ENCODE measurements at regions not wholly inside any gene's neighbourhood (a gene's known extent, or its start where the extent isn't known, plus 50 kb on each side); places are given as distances from the start of the nearest gene placed in this dataset.

DNA sequence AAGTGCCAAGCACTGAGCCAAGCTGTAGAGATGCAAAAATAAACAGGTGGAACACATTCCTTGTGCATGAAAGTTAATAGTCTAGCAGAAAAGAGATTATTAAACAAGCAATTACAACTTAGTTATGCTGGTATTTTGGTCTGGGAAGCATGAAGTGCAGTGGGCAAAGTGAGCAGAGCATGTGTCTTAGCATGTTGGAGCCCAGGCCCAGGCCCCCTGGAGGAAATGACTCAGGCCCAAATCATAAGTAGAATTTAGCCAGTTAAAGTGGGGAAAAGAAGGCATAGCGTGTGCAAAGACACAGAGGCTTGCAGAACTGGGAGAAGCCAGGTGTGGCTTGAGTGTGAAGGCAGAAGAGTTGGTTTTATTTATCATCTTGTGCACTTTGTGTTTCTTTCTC lies 163.8 kb upstream of the ATP11B start:
- H3K4me1 ChIP-seq (ENCODE audit: control insufficient read depth, low read length) = no peaks in the 10 kb centered on the region

DNA sequence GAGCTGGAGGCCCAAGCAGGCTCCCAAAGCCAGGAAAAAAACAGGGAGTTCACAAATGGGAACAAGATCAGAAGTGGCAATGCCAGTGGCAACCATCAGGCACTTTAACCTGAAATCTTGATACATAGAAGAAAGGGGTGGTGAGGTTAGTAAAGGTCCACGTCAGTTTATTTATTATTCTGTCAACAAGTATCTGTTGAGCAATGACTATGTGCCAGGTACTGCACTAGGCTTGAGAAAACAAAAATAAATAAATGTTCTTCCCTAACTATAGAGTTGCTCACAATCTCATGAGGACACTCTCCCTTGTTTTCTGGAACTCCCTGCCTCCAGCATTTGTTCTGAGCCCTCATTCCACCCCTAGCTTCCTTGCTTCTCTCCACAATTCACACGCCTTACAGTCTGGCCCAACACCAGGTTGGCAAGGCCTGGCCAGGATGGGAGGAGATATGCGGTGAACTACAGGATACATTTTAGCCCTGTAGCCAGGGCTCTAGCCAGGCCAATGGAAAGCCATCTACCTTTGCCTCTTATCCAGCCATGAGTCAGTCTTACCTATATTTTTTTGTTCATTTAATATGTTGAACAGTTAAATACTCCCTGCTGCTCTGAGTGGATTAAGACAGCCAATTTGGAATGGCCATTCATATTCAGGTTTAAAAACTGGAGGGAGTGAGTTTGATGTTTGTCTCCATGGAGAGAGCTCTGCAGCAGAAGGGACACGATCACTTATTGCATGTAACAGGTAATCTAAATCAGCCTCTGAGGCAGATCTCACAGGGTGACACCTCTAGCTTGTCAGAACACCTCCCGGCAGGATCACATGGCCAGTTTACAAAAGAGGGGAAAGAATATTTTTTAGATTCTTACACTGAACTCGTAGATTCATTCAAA lies 161.9 kb upstream of the ATP11B start:
- H3K27me3 ChIP-seq (ENCODE audit: control insufficient read depth, low read length) = peaks cover 10% of the 10 kb centered on the region
- no peaks in the 10 kb centered on the region for H3K9me3 ChIP-seq (ENCODE audit: control insufficient read depth, insufficient read depth, low read length)
- H3K9me2 ChIP-seq (replicated peaks; ENCODE audit: control insufficient read depth, low read length) = no peaks in the 10 kb centered on the region; the same call in 1 of the 2 replicates
- TF ChIP-seq, protein P1, sequence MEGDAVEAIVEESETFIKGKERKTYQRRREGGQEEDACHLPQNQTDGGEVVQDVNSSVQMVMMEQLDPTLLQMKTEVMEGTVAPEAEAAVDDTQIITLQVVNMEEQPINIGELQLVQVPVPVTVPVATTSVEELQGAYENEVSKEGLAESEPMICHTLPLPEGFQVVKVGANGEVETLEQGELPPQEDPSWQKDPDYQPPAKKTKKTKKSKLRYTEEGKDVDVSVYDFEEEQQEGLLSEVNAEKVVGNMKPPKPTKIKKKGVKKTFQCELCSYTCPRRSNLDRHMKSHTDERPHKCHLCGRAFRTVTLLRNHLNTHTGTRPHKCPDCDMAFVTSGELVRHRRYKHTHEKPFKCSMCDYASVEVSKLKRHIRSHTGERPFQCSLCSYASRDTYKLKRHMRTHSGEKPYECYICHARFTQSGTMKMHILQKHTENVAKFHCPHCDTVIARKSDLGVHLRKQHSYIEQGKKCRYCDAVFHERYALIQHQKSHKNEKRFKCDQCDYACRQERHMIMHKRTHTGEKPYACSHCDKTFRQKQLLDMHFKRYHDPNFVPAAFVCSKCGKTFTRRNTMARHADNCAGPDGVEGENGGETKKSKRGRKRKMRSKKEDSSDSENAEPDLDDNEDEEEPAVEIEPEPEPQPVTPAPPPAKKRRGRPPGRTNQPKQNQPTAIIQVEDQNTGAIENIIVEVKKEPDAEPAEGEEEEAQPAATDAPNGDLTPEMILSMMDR (IDR thresholded peaks at IDR 0.05; ENCODE audit: low read depth, low read length, poor library complexity, severe bottlenecking) = no peak
- no peak for TF ChIP-seq EZH2phosphoT487 (IDR thresholded peaks at IDR 0.05; ENCODE audit: borderline replicate concordance, low read length)
- H3K4me3 ChIP-seq (ENCODE audit: low read length) = no peak overlapping the region
- H3F3A ChIP-seq (ENCODE audit: control insufficient read depth, insufficient read depth) = no peaks in the 10 kb centered on the region
- H3K36me3 ChIP-seq (ENCODE audit: control insufficient read depth, low read length) = no peaks in the 10 kb centered on the region
- H4K20me1 ChIP-seq (ENCODE audit: control insufficient read depth, insufficient read depth, low read depth, low read length) = no peaks in the 10 kb centered on the region
- no peaks in the 10 kb centered on the region for H3K79me2 ChIP-seq (ENCODE audit: control insufficient read depth, low read length)
- no peaks in the 10 kb centered on the region for H3K4me1 ChIP-seq (ENCODE audit: control insufficient read depth, low read length)
- H3K27ac ChIP-seq (ENCODE audit: low read depth, low read length) = no peak overlapping the region
- no peak overlapping the region for H3K4me2 ChIP-seq (ENCODE audit: low read length)

More for the DNA sequence above, 163.8 kb upstream of the ATP11B start:
- Histone ChIP-seq H3K9me2 (replicated peaks; ENCODE audit: control insufficient read depth, low read length) (no peaks in the 10 kb centered on the region; the same call in 1 of the 2 replicates), H3K27ac (ENCODE audit: low read depth, low read length) (no peak overlapping the region), H3K36me3 (ENCODE audit: control insufficient read depth, low read length) (no peaks in the 10 kb centered on the region), H4K20me1 (ENCODE audit: control insufficient read depth, insufficient read depth, low read depth, low read length) (no peaks in the 10 kb centered on the region), H3K4me3 (ENCODE audit: low read length) (no peak overlapping the region), H3K79me2 (ENCODE audit: control insufficient read depth, low read length) (no peaks in the 10 kb centered on the region), H3K27me3 (ENCODE audit: control insufficient read depth, low read length) (peaks cover 9% of the 10 kb centered on the region), H3K9me3 (ENCODE audit: control insufficient read depth, insufficient read depth, low read length) (no peaks in the 10 kb centered on the region), H3F3A (ENCODE audit: control insufficient read depth, insufficient read depth) (no peaks in the 10 kb centered on the region), H3K4me2 (ENCODE audit: low read length) (no peak overlapping the region)
- TF ChIP-seq, protein P1 (IDR thresholded peaks at IDR 0.05; ENCODE audit: low read depth, low read length, poor library complexity, severe bottlenecking) = no peak
- TF ChIP-seq EZH2phosphoT487 (IDR thresholded peaks at IDR 0.05; ENCODE audit: borderline replicate concordance, low read length) = no peak

DNA sequence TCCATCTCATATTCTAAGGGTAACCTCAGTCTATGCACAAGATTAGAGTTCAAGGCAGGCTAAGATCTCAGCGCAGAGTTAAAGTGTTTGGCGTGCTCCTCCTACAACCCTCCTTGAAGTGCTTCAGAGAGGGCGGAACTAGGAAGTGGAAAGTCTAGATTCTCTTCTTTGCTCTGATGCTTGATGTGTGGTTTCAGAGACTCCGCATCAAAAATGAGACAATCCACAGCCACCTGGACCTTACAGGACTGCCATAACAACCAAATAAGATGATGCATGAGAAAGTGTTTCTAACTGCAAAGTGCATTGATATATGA lies 161.3 kb upstream of the ATP11B start:
- Histone ChIP-seq H3K79me2 (ENCODE audit: control insufficient read depth, low read length) (no peaks in the 10 kb centered on the region), H3K4me3 (ENCODE audit: low read length) (no peak overlapping the region), H3K36me3 (ENCODE audit: control insufficient read depth, low read length) (no peaks in the 10 kb centered on the region), H4K20me1 (ENCODE audit: control insufficient read depth, insufficient read depth, low read depth, low read length) (no peaks in the 10 kb centered on the region), H3K9me3 (ENCODE audit: control insufficient read depth, insufficient read depth, low read length) (no peaks in the 10 kb centered on the region), H3K27ac (ENCODE audit: low read depth, low read length) (no peak overlapping the region), H3K27me3 (ENCODE audit: control insufficient read depth, low read length) (peaks cover 10% of the 10 kb centered on the region), H3F3A (ENCODE audit: control insufficient read depth, insufficient read depth) (no peaks in the 10 kb centered on the region), H3K9me2 (replicated peaks; ENCODE audit: control insufficient read depth, low read length) (no peaks in the 10 kb centered on the region; the same call in 1 of the 2 replicates), H3K4me2 (ENCODE audit: low read length) (no peak overlapping the region), H3K4me1 (ENCODE audit: control insufficient read depth, low read length) (no peaks in the 10 kb centered on the region)
- TF ChIP-seq EZH2phosphoT487 (IDR thresholded peaks at IDR 0.05; ENCODE audit: borderline replicate concordance, low read length) = no peak
- TF ChIP-seq, protein P1 (IDR thresholded peaks at IDR 0.05; ENCODE audit: low read depth, low read length, poor library complexity, severe bottlenecking) = no peak
